ENCODE measurements at regions not wholly inside any gene's neighbourhood (a gene's known extent, or its start where the extent isn't known, plus 50 kb on each side); places are given as distances from the start of the nearest gene placed in this dataset.

DNA sequence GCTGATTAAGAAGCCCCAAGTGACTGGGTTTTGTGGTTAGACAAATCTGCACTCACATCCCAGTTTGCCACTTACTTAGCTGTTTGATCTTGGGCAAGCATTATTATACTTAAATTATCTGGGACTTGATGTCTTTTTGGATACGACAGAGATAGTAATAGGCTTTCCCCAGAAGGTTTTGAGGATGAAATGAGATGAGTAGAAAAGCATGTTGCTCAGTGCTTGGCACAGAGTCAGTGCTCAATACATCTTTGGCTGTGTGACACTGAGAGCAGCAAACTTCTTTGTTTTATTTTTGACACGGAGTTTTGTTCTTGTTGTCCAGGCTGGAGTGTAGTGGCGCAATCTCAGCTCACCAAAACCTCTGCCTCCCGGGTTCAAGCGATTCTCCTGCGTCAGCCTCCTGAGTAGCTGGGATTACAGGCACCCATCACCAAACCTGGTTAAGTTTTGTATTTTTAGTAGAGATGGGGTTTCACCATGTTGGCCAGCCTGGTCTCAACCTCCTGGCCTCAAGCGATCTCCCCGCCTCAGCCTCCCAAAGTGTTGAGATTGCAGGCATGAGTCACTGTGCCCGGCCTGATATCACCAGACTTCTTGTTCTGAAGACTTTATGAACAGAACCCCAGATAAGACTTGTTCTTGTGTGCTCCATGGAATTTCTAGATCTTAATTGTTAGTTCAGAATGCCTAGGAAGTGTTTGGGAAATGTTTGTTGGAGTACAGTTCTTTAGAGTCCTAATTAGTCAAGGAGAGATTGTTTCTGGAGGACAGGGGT lies 521.2 kb downstream of the SLC4A3 start:
- Histone ChIP-seq H3K27ac (no peak overlapping the region), H3K36me3 (no peaks in the 10 kb centered on the region), H3K4me1 (no peaks in the 10 kb centered on the region), H3K9me3 (no peaks in the 10 kb centered on the region), H3K4me3 (no peak overlapping the region), H3K27me3 (no peaks in the 10 kb centered on the region)
- 87 to 89% methylated on average over 7 to 9 of the region's 9 CpGs for WGBS, 2 donors (ENCODE audit: low coverage in 1 of 2)
- in situ Hi-C loops (cut with MboI; ENCODE audit: low pct_ligation_motif_present in 1 of 4, low pct_unique_long_range_greater_than_20kb in 1 of 4, low sequenced_read_pairs in 3 of 4), result no loop called here
- TF ChIP-seq, protein P1, sequence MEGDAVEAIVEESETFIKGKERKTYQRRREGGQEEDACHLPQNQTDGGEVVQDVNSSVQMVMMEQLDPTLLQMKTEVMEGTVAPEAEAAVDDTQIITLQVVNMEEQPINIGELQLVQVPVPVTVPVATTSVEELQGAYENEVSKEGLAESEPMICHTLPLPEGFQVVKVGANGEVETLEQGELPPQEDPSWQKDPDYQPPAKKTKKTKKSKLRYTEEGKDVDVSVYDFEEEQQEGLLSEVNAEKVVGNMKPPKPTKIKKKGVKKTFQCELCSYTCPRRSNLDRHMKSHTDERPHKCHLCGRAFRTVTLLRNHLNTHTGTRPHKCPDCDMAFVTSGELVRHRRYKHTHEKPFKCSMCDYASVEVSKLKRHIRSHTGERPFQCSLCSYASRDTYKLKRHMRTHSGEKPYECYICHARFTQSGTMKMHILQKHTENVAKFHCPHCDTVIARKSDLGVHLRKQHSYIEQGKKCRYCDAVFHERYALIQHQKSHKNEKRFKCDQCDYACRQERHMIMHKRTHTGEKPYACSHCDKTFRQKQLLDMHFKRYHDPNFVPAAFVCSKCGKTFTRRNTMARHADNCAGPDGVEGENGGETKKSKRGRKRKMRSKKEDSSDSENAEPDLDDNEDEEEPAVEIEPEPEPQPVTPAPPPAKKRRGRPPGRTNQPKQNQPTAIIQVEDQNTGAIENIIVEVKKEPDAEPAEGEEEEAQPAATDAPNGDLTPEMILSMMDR (IDR thresholded peaks at IDR 0.05), result no peak
- TF ChIP-seq POLR2AphosphoS5 (IDR thresholded peaks at IDR 0.05) (no peak), POLR2A (IDR thresholded peaks at IDR 0.05) (no peak), EP300 (IDR thresholded peaks at IDR 0.05; ENCODE audit: low read depth) (no peak)
- intact Hi-C loops (cut with DNase I; ENCODE audit: low total_unique reads), result no loop called here
- DNase-seq, result no peak

DNA sequence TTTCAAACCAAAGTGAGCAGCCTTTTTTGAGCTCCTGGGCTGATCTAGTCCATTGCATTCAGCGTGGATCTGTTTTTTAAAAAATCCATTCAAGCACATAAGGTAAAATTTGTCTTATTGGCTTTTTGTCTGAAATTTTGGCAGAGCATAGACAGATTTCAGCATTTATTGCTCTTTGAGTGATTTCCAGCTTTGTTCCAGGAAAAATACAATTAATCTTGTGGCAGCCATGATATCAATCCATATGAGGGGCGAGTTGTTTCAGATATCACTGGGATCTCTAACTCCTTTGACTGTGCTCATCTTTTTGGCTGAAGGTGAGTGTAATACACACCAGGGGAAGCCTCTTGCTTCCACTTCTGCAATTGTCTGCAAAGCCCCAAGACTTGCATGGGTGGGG lies 523.9 kb downstream of the SLC4A3 start:
- no peaks in the 10 kb centered on the region for H3K36me3 ChIP-seq
- TF ChIP-seq POLR2AphosphoS5 (IDR thresholded peaks at IDR 0.05) (no peak), POLR2A (IDR thresholded peaks at IDR 0.05) (no peak), EP300 (IDR thresholded peaks at IDR 0.05; ENCODE audit: low read depth) (no peak)
- TF ChIP-seq, protein P1 (IDR thresholded peaks at IDR 0.05), result no peak
- 84 to 100% methylated on average over 1 to 2 of the region's 2 CpGs for WGBS, 2 donors (ENCODE audit: low coverage in 1 of 2)
- no peak overlapping the region for H3K27ac ChIP-seq
- no peaks in the 10 kb centered on the region for H3K9me3 ChIP-seq
- in situ Hi-C loops (cut with MboI; ENCODE audit: low pct_ligation_motif_present in 1 of 4, low pct_unique_long_range_greater_than_20kb in 1 of 4, low sequenced_read_pairs in 3 of 4), result no loop called here
- H3K27me3 ChIP-seq, result no peaks in the 10 kb centered on the region
- no peak overlapping the region for H3K4me3 ChIP-seq
- no peak for DNase-seq
- H3K4me1 ChIP-seq, result peaks cover 0 to 9% (median 2%) of the 10 kb centered on the region in 4 donors
- intact Hi-C loops (cut with DNase I; ENCODE audit: low total_unique reads), result no loop called here

DNA sequence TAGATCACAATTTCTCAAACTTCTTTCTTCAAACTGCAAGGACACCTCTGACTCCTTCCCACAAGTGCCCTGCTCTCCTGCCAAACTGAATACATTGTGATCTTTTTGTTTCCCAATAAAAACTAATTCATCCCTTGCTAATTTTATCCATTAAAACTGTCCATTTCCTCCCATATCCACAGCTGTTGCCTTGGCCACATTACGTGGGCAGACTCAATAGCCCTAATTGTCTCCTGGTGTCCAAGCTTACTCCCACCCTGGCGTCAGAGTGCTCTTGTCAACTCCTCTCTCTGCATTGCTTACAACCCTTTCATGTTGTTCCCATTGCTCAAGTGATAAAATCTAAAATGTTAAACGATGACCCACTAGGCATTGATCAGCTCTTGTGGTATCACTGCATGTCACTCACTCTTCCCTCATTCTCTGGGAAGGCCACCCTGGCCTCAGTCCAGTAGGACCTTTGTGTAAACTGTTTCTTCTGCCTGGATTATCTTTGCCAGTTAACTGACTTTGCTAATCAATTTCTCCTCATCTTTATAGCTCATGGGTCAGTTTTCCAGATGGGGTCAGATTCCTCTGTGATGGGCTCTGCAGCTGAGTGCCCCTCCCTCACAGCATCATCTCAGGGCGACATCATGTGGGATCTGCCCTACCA lies 525.0 kb downstream of the SLC4A3 start:
- 68 to 69% methylated on average over 3 to 4 of the region's 4 CpGs for WGBS, 2 donors (ENCODE audit: low coverage in 1 of 2)
- TF ChIP-seq EP300 (IDR thresholded peaks at IDR 0.05; ENCODE audit: low read depth) (no peak), POLR2AphosphoS5 (IDR thresholded peaks at IDR 0.05) (no peak), POLR2A (IDR thresholded peaks at IDR 0.05) (no peak)
- TF ChIP-seq, protein P1 (IDR thresholded peaks at IDR 0.05), result no peak
- in situ Hi-C loops (cut with MboI; ENCODE audit: low pct_ligation_motif_present in 1 of 4, low pct_unique_long_range_greater_than_20kb in 1 of 4, low sequenced_read_pairs in 3 of 4), result no loop called here

DNA sequence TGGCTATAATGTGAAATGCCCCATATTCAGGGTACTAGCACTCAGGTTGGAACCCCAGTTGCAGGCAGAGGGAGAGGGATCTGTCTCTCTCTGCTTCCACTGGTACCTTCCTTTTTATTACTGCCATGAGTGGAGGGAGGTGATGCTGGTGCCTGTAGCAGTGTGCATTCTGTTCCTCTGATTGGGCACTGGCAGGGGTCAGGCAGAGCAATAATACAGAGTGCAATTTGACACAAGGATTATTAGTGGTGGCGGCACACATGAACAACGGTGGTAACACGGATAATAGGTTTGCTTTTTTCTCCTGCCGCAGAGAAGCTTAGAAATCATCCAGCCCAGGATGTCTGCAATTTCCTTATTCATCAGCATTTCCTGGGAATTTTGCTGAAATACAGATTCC lies 525.7 kb downstream of the SLC4A3 start:
- TF ChIP-seq, protein P1 (IDR thresholded peaks at IDR 0.05), result no peak
- TF ChIP-seq POLR2AphosphoS5 (IDR thresholded peaks at IDR 0.05) (no peak), EP300 (IDR thresholded peaks at IDR 0.05; ENCODE audit: low read depth) (no peak)
- in situ Hi-C loops (cut with MboI; ENCODE audit: low pct_ligation_motif_present in 1 of 4, low pct_unique_long_range_greater_than_20kb in 1 of 4, low sequenced_read_pairs in 3 of 4), result no loop called here
- no peaks in the 10 kb centered on the region for H3K36me3 ChIP-seq
- no peak overlapping the region for H3K27ac ChIP-seq
- intact Hi-C loops (cut with DNase I; ENCODE audit: low total_unique reads), result no loop called here
- peaks cover 0 to 9% (median 2%) of the 10 kb centered on the region in 4 donors for H3K4me1 ChIP-seq
- no peak for DNase-seq
- WGBS, 2 donors (ENCODE audit: low coverage in 1 of 2), result 69 to 98% methylated on average over 4 of the region's 4 CpGs
- H3K27me3 ChIP-seq, result no peaks in the 10 kb centered on the region
- no peaks in the 10 kb centered on the region for H3K9me3 ChIP-seq
- no peak overlapping the region for H3K4me3 ChIP-seq

More for the DNA sequence above, 525.0 kb downstream of the SLC4A3 start:
- Histone ChIP-seq H3K4me3 (no peak overlapping the region), H3K36me3 (no peaks in the 10 kb centered on the region), H3K9me3 (no peaks in the 10 kb centered on the region), H3K27me3 (no peaks in the 10 kb centered on the region), H3K4me1 (peaks cover 0 to 9% (median 2%) of the 10 kb centered on the region in 4 donors), H3K27ac (no peak overlapping the region)
- intact Hi-C loops (cut with DNase I; ENCODE audit: low total_unique reads), result no loop called here
- DNase-seq, result no peak

Data from transverse colon (tissue), 4 donors.